DOHH2 (cell line): ENCODE measurements at regions not wholly inside any gene's neighbourhood (a gene's known extent, or its start where the extent isn't known, plus 50 kb on each side); places are given as distances from the start of the nearest gene placed in this dataset.

Source experiments
- CTCF ChIP-seq: fragments of 200-600 bp; sonication (generic); IDR thresholded peaks from one replicate; pipeline ENCODE4 v1.5.1; 2014; ENCODE audit warnings: antibody characterized with exemption, mild to moderate bottlenecking, low read depth, low read length; ENCODE audit not compliant: poor library complexity, severe bottlenecking
- EZH2phosphoT487 ChIP-seq: fragments of 200-600 bp; sonication (generic); IDR thresholded peaks from 2 replicates; pipeline ENCODE4 v1.6.1; 2017; ENCODE audit warnings: borderline replicate concordance, mild to moderate bottlenecking, antibody characterized with exemption, low read length, moderate library complexity, mixed read lengths

- TF ChIP-seq CTCF (no peak), EZH2phosphoT487 (no peak)
Observed at GRCh38 chr9:106657926-106658325, 205.0 kb upstream of the ZNF462 start.
